Panc1 (cell line): ENCODE measurements at regions not wholly inside any gene's neighbourhood (a gene's known extent, or its start where the extent isn't known, plus 50 kb on each side); places are given as distances from the start of the nearest gene placed in this dataset.

Experiments
- CTCF ChIP-seq: fragments of 450-650 bp; IDR thresholded peaks from 2 replicates; pipeline ENCODE4 v1.5.1; 2017; ENCODE audit warnings: mild to moderate bottlenecking
- POLR2AphosphoS5 ChIP-seq: IDR thresholded peaks from 2 replicates; pipeline ENCODE4 v1.6.1; 2012; ENCODE audit warnings: mild to moderate bottlenecking, low read depth, low read length, moderate library complexity
- REST ChIP-seq, 2 experiments: IDR thresholded peaks; 2 replicates each; pipeline ENCODE4 v1.6.1; 2011 to 2012; ENCODE audit warnings: low read depth in 2 of 2, control low read depth in 1 of 2, low read length in 1 of 2, mild to moderate bottlenecking in 1 of 2, moderate library complexity in 1 of 2; ENCODE audit not compliant: insufficient read depth in 1 of 2
- SIN3A ChIP-seq: IDR thresholded peaks from 2 replicates; pipeline ENCODE4 v1.6.1; 2012; ENCODE audit warnings: low read depth, mild to moderate bottlenecking, low read length, moderate library complexity, borderline replicate concordance; ENCODE audit not compliant: insufficient read depth

- TF ChIP-seq CTCF = no peak
- TF ChIP-seq SIN3A = no peak
- TF ChIP-seq REST (IDR thresholded peaks at IDR 0.05; ENCODE audit: insufficient read depth in 1 of 2, low read depth in 2 of 2, low read length in 1 of 2) = no peak
- no peak for TF ChIP-seq POLR2AphosphoS5
Observed at GRCh38 chr10:78539247-78539766, 505.6 kb downstream of the RPS24 start.
